HK-2 (cell line): ENCODE measurements at regions not wholly inside any gene's neighbourhood (a gene's known extent, or its start where the extent isn't known, plus 50 kb on each side); places are given as distances from the start of the nearest gene placed in this dataset.
"Not testable (repeated sequence)": the region's sequence is repeated elsewhere in the genome, so short reads cannot be mapped to it uniquely, and the experiment has no call there.

Source experiments
- DNase-seq: peaks from one replicate; pipeline ENCODE4 v3.0.0-alpha.2; 2018; ENCODE audit not compliant: unreplicated experiment

DNA sequence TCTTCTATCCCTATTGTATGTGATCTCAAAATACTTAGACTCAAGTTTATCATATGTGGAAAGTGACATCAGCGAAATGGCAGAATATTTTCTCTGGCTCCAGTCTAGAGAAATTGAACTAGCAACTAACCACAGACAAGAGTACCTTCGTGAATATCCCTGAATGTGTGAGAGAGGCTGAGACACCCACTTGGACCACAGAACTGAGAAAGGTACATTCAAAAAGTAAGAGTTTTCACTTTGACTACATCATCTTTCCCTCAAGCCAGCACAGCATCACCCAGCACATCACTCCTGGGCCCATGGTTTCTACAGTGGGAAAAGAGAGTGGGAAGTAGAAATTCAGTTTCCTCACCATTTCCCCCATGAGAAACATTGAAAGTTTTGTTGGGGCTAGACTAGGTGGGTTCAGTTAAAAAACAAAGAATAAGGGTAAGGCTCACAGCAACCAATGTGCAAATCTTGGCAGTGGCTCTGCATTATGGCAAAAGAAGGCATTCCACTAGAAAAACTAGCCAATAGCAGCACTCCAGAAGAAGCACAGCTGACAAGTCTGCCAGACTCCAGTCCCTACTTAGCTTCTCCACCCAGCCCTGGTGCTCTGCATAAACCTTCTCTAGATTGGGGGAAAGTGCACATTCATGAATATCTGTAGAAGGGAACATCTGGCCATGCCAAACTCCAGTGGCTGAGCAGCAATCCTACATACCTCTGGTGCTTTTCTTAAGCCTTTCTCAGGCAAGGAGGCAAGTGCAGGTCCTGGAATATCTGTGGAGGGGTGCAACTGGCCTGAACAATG, 225.6 kb upstream of the VLDLR start:
- DNase-seq = no peak

DNA sequence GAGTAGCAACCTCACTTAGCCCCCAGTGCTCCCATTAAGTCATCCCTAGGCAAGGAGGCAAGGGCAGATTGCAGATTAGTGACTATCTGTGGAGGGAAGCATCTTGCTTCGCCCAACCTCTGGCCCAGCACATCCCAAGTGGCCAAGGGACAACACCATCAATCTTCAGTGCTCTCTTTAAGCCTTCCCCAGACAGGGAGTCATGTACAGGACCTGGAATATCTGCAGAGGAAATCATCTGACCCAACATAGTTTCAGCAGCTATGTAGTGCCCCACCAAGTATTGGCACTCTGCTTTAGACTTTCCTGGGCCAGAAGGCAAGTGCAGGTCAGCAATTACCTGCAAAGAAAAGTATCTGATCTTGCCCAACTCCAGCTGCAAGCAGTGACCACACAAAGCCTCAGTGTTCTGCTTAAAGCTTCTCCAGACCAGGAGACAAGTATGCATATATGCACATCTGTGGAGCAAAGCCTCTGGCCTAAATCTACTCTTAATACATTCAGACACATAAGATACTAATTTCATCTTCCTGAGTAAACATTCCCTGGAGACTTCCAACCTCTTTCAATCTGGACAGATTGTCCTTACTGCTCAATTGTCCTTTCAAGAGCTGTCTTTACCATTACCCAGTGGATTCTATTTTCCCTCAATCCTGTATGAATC, 224.8 kb upstream of the VLDLR start:
- no peak for DNase-seq

DNA sequence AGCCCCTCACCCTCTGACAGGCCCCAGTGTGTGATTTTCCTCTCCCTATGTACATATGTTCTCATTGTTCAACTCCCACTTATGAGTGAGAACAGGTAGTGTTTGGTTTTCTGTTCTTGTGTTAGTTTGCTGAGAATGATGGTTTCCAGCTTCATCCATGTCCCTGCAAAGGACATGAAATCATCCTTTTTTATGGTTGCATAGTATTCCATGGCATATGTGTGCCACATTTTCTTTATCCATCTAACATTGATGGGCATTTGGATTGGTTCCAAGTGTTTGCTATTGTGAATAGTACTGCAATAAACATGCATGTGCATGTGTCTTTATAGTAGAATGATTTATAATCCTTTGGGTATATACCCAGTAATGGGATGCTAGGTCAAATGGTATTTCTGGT, 223.7 kb upstream of the VLDLR start:
- DNase-seq = not testable (repeated sequence)

DNA sequence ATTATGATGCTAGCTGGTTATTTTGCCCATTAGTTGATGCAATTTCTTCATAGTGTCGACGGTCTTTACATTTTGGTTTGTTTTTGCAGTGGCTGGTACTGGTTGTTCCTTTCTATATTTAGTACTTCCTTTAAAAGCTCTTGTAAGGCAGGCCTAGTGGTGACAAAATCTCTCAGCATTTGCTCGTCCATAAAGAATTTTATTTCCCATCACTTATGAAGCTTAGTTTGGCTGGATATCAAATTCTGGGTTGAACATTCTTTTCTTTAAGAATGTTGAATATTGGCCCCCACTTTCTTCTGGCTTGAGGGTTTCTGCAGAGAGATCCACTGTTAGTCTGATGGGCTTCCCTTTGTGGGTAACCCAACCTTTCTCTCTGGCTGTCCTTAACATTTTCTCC, 219.8 kb upstream of the VLDLR start:
- DNase-seq = not testable (repeated sequence)

DNA sequence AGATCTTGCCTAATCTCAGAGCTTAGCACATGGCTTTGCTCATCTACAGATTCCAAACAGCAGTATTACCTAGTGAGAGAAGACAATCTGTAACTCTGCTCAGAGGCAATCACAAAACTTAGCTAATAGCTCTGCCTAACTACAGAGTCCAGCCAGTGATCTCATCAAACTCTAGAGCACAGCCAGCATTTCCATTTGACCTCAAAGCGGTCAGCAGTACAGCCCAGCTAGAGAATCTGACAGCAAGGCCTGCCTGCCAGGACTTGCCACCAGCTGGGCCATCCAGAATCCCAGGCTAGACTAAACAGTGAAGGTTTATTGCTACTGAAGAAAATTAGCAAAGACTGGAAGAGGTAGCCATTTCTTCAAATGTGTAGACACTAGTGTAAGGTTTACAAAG, 217.9 kb upstream of the VLDLR start:
- no peak for DNase-seq

DNA sequence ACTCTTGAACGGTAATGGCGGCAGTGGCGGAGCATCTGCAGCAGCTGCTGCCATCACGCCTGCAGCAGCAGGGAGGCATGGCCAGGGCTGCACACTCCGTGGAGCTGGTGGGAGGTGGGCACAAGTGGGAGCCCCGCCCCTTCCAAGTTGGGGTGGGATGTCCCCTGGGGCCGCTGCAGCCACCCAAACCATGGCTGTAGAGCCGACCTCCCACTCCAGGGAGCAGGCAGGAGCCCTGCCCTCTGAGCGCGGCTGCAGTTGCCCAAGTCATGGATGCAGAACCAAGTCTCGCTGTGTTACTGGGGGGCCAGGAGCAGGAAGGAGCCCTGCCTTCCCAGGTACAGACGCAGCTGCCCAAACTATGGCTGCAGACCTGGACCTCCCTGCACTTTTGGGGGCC, 215.3 kb upstream of the VLDLR start:
- DNase-seq = no peak

DNA sequence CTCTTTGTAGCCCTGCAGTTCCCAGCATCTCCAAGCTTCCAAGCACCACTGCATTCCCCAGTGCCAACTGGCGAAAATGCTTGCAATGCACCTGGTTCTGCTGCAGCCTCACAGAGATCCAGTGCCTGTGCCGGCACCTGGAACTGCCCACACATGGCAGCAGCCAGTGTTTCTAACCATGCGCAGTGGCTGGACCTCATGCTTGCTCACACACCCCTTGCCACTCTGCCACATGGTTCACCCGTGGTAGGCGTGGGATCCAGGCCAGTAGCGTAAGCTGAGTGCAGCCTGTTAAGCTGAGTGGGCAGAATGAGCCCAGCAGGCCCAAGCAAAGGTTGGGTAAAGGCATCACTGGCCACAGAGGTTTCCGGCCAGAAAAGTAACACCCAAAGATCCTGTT, 214.1 kb upstream of the VLDLR start:
- DNase-seq = no peak

DNA sequence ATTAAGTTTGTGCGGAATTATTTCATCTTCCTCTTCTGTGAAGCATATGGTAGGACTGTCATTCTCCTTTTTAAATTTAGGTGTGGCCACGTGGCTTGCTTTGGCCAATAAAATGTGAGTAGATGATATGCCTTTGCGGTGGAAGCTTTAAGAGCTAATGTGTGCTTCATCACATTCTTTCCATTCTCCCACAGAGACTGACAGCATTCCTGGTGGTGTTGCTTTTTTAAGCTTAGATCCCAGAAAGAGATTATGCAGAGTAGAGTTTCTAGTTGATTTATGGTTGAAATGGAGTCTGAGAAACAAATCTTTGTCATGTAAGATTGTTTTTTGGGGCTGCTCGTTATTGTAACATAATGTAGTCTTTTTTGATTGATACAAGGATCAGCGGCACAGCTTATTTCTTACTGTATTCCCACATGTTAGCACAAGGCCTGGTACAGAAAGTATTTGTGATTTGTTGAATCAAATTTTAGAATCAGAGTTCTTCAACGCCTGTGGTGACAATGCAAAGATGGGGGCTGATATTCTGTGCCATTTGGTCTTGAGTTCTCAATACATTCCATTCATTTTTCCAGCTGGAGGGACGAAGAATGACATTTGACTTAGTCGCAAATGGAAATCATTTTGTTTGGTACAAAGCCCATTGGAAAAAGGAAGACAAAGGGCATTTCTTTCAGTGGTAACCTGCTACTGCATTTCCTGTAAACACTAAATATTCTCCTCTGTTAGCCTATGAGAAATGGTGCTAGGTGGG, 209.9 kb upstream of the VLDLR start:
- no peak for DNase-seq

DNA sequence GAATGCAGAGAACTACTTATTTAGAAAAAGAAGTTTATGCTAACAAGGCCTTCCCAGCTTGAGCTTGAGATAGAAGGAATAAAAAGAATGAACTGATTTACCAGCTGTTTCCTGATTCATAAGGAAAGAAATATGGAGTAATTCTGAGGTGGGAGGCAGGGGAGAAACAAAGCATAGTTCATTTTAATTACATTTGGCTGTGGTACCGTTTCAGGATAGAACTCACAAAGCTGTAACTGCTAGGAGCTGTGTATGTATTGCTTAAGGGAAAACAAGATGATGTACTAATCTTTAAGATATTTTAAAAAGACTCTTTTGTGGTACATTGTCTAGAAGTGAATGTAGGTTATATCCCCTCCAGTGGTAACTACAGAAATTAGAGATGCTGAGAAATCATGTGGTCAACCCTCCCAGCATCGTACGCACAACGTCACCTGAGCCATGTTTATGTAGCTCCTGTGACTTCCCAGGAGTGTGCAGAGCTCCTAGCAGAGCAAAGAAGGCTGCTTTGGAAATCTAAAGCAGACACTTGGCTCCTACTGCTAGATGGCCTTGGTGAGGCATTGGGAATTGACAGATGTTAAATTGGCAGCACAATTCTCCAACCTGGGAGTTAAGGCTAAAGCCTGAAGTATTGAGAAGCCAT, 208.3 kb upstream of the VLDLR start:
- no peak for DNase-seq

DNA sequence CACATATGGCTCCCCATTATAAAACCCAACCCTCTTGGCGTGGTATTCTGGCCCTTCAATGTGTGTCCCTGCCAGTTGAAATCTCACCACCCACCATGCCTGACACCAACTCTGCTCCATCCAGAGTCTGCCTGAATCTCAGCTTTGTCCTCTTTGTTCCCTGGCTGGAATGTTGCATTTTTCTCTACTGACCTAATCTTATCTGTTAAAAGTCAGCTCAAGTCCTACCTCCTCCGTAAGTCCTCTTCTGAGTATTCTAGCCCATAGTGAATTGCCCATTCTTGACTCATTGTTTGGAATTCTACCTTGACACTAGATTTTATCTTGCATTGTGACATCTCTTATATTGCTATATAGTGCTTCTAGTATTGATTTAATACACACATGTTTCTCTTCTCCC, 207.1 kb upstream of the VLDLR start:
- DNase-seq = no peak

DNA sequence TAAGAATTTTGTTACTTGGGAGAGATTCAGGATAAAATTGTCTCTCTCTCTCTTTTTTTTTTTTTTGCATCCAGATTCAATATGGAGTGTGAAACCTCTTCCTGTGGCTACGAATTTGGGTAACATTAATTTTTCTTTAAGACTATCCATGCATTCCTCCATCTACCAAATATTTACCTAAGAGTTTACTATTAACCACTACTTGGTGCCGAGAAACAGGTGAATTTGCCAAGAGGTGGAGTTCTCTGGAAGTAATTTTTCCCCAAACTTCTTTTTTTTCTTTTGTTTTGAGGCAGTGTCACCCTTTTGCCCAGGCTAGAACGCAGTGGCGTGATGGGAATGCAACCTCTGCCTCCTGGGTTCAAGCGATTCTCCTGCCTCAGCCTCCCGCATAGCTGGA, 206.3 kb upstream of the VLDLR start:
- no peak for DNase-seq

DNA sequence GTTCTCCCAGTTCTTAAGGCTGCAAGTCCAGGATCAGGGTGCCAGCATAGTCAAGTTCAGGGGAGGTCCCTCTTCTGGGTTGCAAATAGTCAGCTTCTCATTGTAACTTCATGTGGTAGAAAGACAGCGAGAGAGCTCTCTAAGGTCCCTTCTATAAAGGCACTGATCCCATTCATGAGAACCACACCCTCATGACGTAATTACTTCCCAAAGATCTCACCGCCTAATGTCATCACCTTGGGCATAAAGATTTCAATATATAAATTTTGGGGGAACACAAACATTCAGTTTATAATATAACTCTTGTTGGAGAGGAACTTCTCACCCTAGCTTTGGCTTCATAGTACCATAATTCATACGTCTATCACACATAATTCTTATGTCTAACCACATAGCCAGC, 203.9 kb upstream of the VLDLR start:
- no peak for DNase-seq

DNA sequence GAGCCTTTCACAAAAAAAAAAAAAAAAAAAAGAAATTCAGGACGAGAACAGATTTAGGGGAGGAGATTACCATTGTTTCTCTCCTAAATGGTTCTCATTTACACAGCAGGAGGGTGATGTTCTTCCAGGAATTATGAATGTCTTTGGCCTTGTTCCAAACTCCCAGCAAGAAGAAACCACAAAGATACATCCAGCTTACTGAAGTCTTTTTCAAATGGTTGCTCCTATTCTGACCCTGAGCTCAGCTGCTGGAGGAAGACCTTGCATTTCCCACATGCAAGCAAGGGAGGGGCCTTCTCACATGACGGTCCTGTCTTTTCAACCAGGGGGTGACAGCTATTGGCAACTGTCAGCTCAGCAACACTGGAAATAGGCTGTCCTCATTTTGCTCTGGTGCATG, 203.0 kb upstream of the VLDLR start:
- no peak for DNase-seq

DNA sequence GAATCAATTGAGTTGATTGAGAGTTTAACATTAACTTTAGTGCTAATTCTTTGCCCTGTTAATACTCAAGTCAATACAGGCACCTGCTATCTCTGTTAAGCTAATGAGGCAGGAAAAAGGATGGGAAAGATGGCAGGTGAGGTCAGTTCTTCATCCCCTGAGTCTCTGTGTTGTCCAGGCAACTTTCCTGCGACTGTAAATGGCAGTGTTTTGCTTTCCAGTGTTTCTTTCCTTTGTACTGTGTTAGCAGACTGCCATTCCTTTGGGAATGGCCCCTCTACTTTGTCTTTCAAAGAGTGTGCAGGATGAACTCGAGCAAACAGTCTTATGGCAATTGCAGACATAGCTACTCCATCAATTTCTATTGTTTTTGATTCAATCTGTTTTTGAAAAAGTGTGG, 202.2 kb upstream of the VLDLR start:
- DNase-seq = no peak

DNA sequence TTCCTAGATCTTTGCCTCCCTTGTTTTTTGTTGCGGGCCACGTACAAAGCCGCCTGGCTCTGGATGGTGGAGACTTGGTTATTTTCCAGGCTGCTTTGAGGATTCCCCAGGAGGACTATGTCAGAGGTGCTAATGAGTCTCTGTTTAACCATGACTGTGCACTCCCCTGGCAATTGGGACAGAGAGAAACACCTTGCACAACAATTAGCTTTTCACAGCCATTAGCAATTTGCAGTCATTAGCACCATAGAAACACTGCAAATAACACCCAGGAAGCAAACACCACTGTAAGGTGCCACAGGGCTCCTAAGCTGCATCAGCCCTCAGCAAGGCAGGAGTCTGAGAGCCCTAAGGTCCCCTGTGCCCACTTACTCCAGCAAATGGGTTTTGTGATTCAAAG, 201.0 kb upstream of the VLDLR start:
- no peak for DNase-seq

DNA sequence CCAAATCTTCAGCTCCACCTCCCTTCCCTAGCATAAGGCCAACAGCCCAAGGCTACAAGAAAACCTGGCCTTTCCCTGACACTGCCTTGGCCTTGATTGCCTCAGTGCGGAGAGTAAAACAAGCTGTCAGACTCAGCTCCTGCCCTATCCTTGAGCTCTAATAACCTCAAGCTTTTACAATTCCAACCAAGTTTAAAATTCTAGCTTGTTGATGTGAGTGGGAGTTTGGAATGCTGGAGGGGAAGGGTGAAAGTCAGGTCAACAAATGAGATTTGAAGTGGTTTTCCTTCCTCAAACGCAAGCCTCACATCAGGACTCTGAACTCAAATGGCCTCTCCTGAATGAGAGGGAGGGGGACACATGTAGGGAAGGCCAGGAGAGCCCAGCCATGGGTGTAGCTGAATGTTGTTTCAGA, 197.0 kb upstream of the VLDLR start:
- DNase-seq = no peak

DNA sequence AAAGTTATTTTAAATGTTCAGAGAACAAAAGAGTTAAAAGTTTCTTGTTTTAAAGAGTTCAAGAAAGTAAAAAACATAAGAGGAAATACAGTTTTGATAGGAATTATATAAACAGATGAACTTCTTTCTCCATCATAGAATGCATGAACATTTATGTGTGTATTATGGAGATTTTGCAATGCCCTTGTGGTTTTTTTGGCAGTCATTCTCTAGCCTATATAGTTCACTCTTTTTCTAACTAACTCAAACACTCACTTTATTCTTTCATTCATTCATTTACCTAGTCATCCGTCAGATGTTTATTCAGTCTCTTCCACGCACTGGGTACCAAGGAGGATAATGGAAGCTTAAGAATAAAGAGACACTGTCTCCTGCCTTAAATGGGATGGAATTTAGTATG, 195.9 kb upstream of the VLDLR start:
- no peak for DNase-seq

DNA sequence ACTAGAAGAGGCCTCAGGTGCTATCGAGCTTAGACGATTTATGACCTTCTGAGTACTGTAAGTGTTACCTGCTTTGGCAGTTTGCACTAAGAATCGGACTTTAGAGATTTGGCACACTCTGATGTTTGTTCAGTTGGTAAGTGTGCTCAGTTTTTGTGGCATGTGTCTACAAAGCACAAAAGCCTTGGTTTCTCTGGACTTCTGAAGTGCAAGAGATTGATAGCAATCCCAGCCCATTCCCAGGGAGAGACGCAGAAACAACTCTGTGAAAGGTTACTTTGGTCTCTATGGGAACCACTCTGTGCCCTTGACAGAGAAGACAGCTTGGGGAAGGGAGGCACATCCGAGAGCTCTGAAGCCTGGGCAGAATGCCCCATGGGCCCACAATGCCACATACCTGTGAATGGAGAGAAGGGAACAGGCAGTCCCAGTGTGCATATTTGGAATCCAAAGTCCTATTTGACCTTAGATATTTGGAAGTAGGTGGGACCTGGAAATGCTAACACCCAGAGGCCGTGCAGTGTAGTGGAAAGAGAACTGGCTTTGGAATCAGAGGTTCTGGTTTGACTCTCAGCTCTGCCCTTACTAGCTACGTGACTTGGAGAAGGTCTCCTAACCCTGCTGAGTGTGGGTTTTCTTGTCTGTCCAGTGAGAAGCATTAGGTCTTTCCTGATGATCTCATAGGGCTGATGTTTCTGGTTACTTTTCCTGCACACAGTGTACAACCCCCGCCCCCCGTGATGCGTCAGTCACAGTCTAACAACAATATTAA, 194.3 kb upstream of the VLDLR start:
- no peak for DNase-seq

DNA sequence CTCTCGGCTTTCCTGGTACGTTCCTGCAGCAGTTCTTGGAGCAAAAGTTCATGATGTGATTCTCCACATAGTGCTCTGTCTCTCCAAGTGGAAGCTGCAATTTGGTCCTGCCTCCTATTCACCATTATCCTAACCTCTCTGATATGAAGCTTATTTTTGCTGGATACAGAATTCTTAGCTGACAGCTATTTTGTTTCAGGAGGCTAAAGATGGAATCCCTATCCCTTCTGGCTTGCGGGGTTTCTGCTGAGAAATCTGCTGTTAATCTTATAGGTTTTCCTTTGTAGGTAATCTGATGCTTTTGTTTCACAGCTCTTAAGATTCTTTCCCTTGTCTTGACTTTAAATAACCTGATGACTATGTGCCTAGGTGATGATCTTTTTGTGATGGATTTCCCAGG, 181.6 kb upstream of the VLDLR start:
- no peak for DNase-seq

DNA sequence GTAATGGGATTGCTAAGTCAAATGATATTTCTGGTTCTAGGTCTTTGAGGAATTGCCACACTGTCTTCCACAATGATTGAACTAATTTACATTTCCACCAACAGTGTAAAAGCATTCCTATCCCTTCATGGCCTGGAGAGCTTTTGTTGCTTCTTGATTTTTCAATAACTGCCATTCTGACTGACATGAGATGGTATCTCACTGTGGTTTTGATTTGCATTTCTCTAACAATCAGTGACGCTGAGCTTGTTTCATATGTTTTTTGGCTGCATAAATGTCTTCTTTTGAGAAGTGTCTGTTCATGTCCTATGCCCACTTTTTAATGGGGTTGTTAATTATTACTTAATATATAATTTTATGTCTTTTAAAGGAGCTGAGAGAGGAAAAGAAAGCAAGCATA, 177.7 kb upstream of the VLDLR start:
- DNase-seq = not testable (repeated sequence)

DNA sequence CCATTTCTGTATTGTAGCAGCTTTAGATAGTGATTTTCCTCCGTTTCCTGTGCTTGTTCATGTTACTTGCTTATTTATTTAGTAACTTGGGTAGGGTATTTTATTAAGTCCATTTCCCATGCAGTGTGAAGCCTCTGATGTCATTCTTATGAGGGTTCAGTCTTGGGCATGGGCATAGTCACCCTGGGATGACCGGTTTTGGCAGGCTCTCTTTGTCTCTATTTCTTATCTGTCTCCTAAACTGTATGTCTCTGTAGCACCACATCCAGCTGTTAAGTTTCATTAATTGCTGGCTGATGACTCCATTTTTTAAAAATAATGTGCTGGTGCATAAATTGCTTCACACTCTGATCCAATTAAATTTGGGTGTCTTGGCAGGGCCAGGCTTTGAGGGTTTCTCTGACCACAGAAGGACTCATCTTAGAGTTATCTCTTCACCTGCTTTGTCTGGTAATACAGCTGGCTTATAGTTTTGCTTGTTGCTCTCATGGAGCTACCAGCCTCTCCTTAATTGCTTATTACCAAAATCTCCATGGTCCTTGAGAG, 173.3 kb upstream of the VLDLR start:
- DNase-seq = no peak
